ENCODE measurements at regions not wholly inside any gene's neighbourhood (a gene's known extent, or its start where the extent isn't known, plus 50 kb on each side); places are given as distances from the start of the nearest gene placed in this dataset.

DNA sequence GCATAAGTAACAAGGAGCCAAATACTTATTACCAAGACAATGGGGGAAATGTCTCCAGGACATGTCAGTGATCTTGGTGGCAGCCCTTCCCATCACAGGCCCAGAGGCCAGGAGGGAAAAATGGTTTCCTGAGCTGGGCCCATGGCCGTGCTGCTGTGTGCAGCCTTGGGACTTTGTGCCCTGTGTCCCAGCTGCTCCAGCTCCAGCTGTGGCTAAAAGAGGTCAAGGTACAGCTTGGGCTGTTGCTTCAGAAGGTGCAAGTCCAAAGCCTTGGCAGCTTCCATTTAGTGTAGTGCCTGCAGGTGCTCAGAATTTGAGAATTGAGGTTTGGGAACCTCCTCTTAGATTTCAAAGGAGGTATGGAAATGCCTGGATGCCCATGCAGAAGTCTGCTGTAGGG lies 212.3 kb upstream of the DCN start:
- H3K36me3 ChIP-seq (ENCODE audit: insufficient read depth, low read length) = no peaks in the 10 kb centered on the region
- H3K27me3 ChIP-seq (ENCODE audit: insufficient read depth, low read length, poor library complexity) = no peaks in the 10 kb centered on the region
- H3K4me3 ChIP-seq (ENCODE audit: low read depth in 1 of 2, low read length in 2 of 2) = no peak overlapping the region
- no peak for DNase-seq
- no peak overlapping the region for H3K9ac ChIP-seq (ENCODE audit: low read depth, low read length)
- peaks cover 9% of the 10 kb centered on the region for H3K9me3 ChIP-seq (ENCODE audit: insufficient read depth, low read length, severe bottlenecking)
- no peak for ATAC-seq (ENCODE audit: insufficient read depth, low read depth)
- H2AFZ ChIP-seq (ENCODE audit: low read depth, low read length) = no peak overlapping the region
- H3K4me1 ChIP-seq (ENCODE audit: insufficient read depth, low read length) = peaks cover 9% of the 10 kb centered on the region
- H3K4me2 ChIP-seq (ENCODE audit: insufficient read depth, low read length) = no peak overlapping the region
- no peak for TF ChIP-seq EZH2 (IDR thresholded peaks at IDR 0.05; ENCODE audit: borderline replicate concordance, low read depth, low read length, severe bottlenecking)
- no peak for TF ChIP-seq CTCF (IDR thresholded peaks at IDR 0.05; ENCODE audit: borderline replicate concordance, extremely low read depth, low read length, poor library complexity, severe bottlenecking)
- no peaks in the 10 kb centered on the region for H4K20me1 ChIP-seq (ENCODE audit: insufficient read depth, low read length)
- no peaks in the 10 kb centered on the region for H3K79me2 ChIP-seq (ENCODE audit: insufficient read depth, low read length)
- H3K27ac ChIP-seq (ENCODE audit: low read length) = no peak overlapping the region

GRCh38 chr12:91388573-91388972 lies 206.0 kb upstream of the DCN start:
- no peak for ATAC-seq (ENCODE audit: insufficient read depth, low read depth)
- H3K27ac ChIP-seq (ENCODE audit: low read length) = no peak overlapping the region

GRCh38 chr12:91387461-91388134 lies 205.0 kb upstream of the DCN start:
- Histone ChIP-seq H3K27me3 (ENCODE audit: insufficient read depth, low read length, poor library complexity) (no peaks in the 10 kb centered on the region), H4K20me1 (ENCODE audit: insufficient read depth, low read length) (no peaks in the 10 kb centered on the region), H3K36me3 (ENCODE audit: insufficient read depth, low read length) (no peaks in the 10 kb centered on the region), H2AFZ (ENCODE audit: low read depth, low read length) (no peak overlapping the region), H3K4me1 (ENCODE audit: insufficient read depth, low read length) (no peaks in the 10 kb centered on the region), H3K9me3 (ENCODE audit: insufficient read depth, low read length, severe bottlenecking) (peaks cover 2% of the 10 kb centered on the region), H3K4me3 (ENCODE audit: low read depth in 1 of 2, low read length in 2 of 2) (no peak overlapping the region), H3K27ac (ENCODE audit: low read length) (no peak overlapping the region), H3K79me2 (ENCODE audit: insufficient read depth, low read length) (no peaks in the 10 kb centered on the region), H3K4me2 (ENCODE audit: insufficient read depth, low read length) (no peak overlapping the region), H3K9ac (ENCODE audit: low read depth, low read length) (no peak overlapping the region)
- TF ChIP-seq EZH2 (IDR thresholded peaks at IDR 0.05; ENCODE audit: borderline replicate concordance, low read depth, low read length, severe bottlenecking) (no peak), CTCF (IDR thresholded peaks at IDR 0.05; ENCODE audit: borderline replicate concordance, extremely low read depth, low read length, poor library complexity, severe bottlenecking) (no peak)
- no peak for ATAC-seq (ENCODE audit: insufficient read depth, low read depth)
- DNase-seq = no peak

More at GRCh38 chr12:91388573-91388972, 206.0 kb upstream of the DCN start:
- DNase-seq = no peak
- H3K36me3 ChIP-seq (ENCODE audit: insufficient read depth, low read length) = no peaks in the 10 kb centered on the region
- H3K4me2 ChIP-seq (ENCODE audit: insufficient read depth, low read length) = no peak overlapping the region
- no peaks in the 10 kb centered on the region for H4K20me1 ChIP-seq (ENCODE audit: insufficient read depth, low read length)
- no peak overlapping the region for H3K4me3 ChIP-seq (ENCODE audit: low read depth in 1 of 2, low read length in 2 of 2)
- no peak overlapping the region for H2AFZ ChIP-seq (ENCODE audit: low read depth, low read length)
- H3K79me2 ChIP-seq (ENCODE audit: insufficient read depth, low read length) = no peaks in the 10 kb centered on the region
- H3K9me3 ChIP-seq (ENCODE audit: insufficient read depth, low read length, severe bottlenecking) = peaks cover 9% of the 10 kb centered on the region
- H3K4me1 ChIP-seq (ENCODE audit: insufficient read depth, low read length) = no peaks in the 10 kb centered on the region
- no peak for TF ChIP-seq CTCF (IDR thresholded peaks at IDR 0.05; ENCODE audit: borderline replicate concordance, extremely low read depth, low read length, poor library complexity, severe bottlenecking)
- no peak for TF ChIP-seq EZH2 (IDR thresholded peaks at IDR 0.05; ENCODE audit: borderline replicate concordance, low read depth, low read length, severe bottlenecking)
- H3K9ac ChIP-seq (ENCODE audit: low read depth, low read length) = no peak overlapping the region
- no peaks in the 10 kb centered on the region for H3K27me3 ChIP-seq (ENCODE audit: insufficient read depth, low read length, poor library complexity)
